HG02571 (cell line): ENCODE measurements at regions not wholly inside any gene's neighbourhood (a gene's known extent, or its start where the extent isn't known, plus 50 kb on each side); places are given as distances from the start of the nearest gene placed in this dataset.

Experiments used
- ATAC-seq: cut with Tn5 transposase; IDR thresholded peaks from one replicate; pipeline ENCODE4 v1.9.1; 2021; ENCODE audit warnings: mild to moderate bottlenecking, moderate library complexity; ENCODE audit not compliant: unreplicated experiment

DNA sequence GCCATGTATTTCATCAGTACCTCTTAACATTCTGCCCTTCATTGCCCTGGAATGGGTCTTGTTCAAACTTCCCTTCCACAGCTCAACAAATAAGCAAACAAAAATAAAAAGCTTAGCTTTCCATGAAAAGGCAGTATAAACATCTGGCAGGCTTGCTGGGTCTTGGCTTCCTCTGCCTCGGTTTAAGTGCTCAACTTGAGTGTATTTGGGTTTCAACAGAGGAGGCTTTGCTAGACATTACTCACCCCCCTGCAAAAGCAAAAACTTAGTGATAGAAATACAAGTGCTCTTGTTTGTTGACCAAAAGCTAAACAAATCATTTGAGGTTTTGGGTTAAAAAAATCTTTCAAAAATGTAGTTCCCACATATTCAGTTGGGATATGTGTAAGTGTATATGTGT, 518.5 kb downstream of the PLPP3 start:
- no peak for ATAC-seq

DNA sequence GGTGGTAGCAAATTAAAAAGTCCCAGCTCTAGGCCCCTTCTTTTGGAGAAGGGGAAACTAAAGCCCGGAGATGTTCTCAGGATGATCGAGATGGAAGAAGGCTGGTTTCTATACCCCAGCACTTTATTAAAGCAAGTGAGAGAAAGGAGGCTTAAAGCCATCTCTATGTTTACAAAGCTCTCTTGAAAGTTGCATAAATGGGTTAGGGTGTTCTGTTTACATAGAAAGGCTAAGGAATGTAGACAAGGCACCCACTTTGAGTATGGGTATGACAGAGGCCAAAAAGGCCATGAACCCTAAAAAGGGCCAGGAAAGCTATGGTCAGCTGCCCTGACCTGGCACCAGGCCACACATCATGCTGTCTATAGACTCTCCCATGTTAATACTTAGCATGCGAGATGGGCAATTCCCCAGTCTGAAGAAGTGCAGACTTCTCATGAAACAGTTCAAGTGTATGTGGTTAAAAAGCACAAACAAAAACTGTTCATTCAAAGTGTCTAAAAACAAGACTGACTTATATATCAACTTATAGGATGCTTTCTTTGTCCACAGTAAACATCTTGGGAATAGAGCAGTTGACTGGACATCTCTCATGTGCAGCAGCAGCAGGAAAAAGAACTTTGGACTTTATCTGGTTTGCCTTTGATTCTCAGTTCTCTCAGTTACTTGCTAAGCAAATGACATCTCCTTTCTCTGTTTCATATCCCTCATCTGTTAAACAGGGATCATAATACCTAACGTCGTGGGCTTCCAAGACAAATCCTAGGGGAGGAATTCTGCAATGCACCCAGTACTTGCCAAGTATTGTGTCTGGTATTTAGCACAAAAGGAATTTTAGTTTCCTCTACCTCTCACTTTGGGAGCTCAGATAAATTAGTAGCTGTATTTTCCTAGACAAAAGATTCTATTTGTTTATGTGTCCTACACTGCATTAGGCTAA, 521.6 kb downstream of the PLPP3 start:
- ATAC-seq: no peak

- ATAC-seq: no peak
These were observed 522.7 kb downstream of the PLPP3 start for GRCh38 chr1:56056438-56057287.

DNA sequence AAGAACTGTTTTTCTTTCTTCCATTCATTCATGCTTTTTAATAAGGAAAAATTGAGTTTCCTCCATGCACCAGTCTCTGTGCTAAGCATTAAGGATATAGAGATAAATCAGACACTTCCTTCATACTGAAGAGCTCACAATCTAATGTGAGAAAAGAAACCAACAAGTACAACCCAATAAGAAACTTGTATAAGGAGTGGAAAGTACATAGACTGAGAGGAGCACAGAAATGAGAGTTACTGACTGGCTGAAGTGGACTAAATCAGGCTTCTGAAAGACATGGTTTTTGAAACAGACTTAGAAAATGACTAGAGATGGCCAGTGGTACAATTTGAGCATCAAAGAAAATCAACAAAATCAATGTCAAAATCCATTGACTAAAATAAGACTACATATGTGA, 524.4 kb downstream of the PLPP3 start:
- no peak for ATAC-seq

GRCh38 chr1:56052041-56052440, 527.3 kb downstream of the PLPP3 start:
- no peak for ATAC-seq

- ATAC-seq: no peak
These were observed 528.5 kb downstream of the PLPP3 start for GRCh38 chr1:56050911-56051310.

DNA sequence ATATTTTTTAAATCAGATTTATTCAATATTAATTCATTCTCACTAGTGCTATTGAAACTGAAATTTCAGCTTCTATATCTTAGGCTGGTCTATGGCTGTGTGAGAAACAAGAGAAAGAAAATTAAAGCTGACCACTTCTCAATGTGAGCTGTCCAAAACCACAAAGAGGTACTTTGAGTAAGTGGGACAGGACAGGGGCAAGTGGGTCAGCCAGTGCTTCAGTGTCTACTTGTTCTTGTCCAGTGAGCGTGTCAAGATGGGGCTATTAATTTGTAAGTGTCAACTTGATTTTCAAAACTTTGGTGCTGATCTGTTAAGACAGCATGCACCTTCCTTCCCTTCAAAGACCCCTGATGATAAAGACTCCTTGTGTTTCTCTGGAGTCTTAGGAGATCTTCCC, 533.9 kb downstream of the PLPP3 start:
- ATAC-seq: no peak

DNA sequence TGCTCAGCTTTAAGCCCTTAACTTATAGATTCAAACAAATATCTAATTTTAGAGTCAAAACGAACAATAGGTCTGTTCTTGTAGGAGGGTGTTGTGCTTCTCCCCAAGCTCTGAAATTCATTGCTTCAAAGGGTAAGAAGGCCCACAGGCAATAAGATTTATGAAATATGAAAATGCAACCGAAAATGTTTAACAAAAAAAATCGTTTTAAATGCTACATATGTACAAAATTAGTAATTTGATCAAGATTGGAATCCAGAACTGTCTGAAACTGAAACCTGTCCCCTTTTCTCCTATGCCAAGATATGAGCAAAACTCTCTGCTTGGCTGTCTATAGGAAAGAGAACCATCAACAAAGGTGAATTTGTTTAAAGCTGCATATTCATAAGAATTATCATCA, 534.3 kb downstream of the PLPP3 start:
- ATAC-seq: no peak

DNA sequence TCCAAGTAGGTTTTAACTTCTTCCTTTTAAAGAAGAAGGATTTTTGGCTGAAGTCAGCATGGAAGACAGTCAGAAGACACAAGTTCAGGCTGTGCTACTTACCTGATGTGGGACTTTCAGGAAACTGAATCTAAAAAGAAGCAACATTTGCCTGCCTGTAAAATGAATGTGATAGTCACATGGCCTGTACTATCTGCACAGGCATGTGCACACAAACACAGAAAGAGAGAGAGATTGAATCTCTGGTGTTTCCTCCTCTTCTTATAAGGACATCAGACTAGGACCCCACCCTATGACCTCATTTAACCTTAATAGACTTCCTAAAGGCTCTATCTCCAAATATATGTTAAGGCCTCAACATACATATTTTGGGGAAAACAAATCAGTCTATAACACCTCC, 542.9 kb downstream of the PLPP3 start:
- ATAC-seq: no peak

- no peak for ATAC-seq
These were observed 544.4 kb downstream of the PLPP3 start for GRCh38 chr1:56034847-56035481.

DNA sequence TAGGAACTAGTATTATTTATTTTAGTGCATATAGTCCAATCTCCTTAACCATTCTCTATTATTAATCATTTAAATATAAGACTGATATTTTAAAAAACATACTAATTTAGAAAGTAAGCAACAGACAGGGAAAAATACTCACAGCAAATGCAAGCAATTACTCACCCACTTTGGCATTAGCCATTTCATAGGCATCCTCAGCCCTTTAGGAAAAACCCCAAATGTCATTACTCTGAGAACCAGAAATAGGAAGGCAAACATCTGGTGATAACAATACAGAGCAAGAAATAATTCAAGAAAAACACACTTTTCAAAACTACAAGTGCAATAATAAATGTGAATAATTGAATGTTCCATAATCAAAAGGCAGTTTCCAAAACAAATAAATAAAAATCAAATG, 545.1 kb downstream of the PLPP3 start:
- ATAC-seq: no peak

GRCh38 chr1:56033321-56034037, 545.9 kb downstream of the PLPP3 start:
- no peak for ATAC-seq

DNA sequence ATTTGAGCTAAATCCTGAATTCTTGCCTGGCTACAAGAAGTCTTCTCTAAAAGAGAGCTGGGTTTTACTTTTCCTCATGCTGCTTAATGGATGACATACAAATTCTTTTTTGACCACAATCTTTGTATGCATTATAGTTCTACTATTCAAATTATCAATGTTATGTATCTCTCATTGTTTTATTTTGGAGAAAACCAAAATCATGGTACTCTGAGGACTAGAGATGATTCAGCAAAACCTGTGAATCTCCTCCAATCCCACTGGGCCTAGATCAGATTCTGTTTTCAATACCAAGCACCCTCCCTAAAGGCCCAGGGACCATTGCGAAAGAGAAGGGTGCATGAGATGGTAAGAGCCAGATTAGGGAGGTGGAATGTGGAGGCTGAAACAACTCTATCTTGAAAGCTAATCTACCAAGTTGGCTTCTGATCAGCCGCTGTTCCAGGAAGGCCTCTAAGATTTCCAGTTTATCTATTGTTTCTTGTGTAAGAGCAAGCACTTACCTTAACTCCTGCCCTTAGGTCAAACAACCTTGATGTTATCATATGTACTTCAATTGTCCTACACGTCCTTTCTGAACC, 547.2 kb downstream of the PLPP3 start:
- ATAC-seq: no peak

- ATAC-seq: no peak
These were observed 548.4 kb downstream of the PLPP3 start for GRCh38 chr1:56031001-56031400.

DNA sequence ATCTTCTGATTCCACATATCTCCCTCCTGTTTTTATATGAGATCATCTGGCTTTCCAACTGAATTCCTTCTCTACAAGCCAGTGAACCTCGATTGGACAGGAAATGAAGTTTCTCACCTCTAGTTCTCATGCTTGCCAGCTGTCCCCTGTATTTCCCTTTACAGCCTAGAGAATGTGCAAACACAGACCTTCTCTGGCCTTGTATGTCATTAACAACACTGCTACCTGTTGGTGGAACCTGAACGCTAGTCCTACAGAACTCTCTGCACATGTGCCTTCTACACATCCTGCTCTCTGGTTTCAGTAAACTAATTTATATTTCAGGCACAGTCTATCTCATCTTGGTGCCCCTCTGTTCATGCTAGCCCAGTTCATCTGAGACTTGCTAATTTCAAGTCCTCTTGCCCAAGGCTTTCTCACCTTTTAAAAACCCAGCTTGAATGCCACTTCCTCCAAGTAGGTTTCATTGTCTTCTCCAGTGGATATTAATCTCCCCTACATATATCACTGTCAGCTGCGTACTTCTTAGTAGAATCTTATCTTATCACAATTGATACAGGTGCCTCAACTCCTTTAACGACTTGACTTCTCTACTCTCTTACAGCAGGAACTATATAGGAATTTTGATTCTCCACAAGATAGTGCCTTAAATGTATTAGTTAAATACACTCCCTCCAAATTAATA, 549.9 kb downstream of the PLPP3 start:
- ATAC-seq: no peak

DNA sequence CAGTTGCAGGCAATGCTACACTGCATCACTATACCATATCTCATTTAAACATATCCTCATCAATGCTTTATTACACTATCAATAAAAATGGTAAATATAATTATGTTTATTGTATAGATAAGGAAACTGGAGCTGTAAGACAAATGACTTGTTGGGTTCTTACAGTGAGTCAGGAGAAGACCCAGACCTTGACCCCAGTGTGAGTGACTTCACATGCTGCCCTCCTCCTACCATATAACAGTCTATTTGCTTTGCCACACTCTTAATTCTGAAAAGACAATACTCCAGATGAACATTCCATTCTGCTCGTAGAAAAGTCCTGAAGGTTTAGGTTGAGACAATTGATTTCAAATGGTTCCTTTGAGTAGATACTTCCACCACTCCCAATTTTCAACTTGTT, 550.5 kb downstream of the PLPP3 start:
- ATAC-seq: no peak

GRCh38 chr1:56028244-56028643, 551.1 kb downstream of the PLPP3 start:
- ATAC-seq: no peak

DNA sequence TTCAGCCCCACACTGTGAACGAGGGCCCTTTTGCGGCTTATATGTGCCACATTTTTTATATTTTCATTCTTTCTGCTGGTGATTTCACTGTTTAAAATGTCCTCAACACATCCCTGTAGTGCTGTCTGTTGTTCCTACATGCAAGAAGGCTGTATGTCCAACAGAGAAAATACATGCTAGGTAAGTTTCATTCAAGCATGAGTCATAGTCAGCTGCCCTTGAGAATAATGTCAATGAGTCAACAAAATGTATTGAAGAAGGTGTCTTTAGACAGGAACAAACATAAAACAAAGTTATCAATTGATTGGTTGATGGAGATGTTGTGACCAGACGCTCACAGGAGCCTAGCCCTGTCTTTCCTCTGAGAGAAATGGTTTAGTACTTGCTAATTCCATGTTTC, 553.4 kb downstream of the PLPP3 start:
- ATAC-seq: no peak

DNA sequence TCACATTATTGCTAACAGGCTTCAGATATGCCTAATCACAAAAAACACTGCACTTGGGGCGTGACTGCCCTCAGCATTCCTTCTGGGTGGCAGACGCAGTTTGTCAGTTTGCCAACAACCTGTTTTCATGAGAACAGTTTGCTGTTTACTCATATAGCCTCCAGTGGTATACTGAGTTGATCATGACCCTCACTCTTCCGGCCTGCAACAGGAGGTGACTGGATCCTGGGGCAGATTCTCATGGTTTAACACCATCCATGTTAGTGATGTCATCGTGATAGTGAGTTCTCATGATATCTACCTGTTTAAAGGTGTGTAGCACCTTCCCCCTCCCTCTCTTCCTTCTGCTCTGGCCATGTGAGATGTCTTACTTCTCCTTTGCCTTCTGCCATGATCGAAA, 555.2 kb downstream of the PLPP3 start:
- ATAC-seq: no peak

DNA sequence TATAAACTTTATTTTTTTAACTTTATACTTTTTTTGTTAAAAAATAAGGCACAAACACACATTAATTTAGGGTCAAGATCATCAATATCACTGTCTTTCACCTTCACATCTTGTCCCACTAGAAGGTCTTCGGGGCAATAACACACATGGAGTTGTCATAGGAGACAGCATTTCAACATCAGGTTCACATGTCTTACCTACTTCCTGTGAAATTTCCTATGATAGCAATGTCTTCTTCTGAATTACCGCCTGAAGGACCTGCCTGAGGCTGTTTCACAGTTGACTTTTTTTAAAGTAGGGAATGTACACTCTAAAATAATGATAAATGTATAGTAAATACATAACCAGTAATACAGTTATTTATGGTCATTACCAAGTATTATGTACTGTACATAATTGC, 559.4 kb downstream of the PLPP3 start:
- no peak for ATAC-seq
